PC-9 (cell line): ENCODE measurements at regions not wholly inside any gene's neighbourhood (a gene's known extent, or its start where the extent isn't known, plus 50 kb on each side); places are given as distances from the start of the nearest gene placed in this dataset.

Experiments used
- EZH2 ChIP-seq: fragments of 200-600 bp; sonication (generic); IDR thresholded peaks from 2 replicates; pipeline ENCODE4 v1.8.0; 2017; ENCODE audit warnings: antibody characterized with exemption, low read depth
- TF ChIP-seq, protein P1 (sequence below): fragments of 200-600 bp; sonication (generic); conservative IDR thresholded peaks from 2 replicates; pipeline ENCODE4 v1.6.1; 2017; ENCODE audit warnings: mixed run types, antibody characterized with exemption, mild to moderate bottlenecking, moderate library complexity

DNA sequence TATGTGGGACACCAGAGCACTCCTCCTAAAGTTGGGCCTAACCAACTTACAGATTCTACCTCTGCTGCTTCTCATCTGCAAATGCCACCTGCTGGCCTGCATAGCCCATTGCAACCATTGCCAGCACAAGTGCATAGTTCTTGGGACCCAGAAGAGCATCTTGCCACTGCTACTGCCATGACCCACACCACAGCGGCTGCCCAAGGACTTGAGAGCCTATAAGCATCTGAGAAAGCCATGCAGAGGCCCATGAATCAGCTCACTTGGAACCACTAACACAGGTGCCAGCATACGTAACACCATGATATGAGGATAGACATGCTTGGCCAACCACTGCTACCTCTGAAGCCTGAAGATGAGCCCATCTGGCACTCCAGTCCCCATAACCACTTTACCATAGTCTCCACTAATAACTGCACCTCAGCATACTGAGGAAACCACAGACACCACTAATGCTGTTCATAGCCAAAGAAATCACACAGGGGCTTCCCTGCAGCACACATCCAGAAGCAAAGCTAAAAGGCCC is 258.1 kb upstream of the AGTR2 start:
- TF ChIP-seq, protein P1, sequence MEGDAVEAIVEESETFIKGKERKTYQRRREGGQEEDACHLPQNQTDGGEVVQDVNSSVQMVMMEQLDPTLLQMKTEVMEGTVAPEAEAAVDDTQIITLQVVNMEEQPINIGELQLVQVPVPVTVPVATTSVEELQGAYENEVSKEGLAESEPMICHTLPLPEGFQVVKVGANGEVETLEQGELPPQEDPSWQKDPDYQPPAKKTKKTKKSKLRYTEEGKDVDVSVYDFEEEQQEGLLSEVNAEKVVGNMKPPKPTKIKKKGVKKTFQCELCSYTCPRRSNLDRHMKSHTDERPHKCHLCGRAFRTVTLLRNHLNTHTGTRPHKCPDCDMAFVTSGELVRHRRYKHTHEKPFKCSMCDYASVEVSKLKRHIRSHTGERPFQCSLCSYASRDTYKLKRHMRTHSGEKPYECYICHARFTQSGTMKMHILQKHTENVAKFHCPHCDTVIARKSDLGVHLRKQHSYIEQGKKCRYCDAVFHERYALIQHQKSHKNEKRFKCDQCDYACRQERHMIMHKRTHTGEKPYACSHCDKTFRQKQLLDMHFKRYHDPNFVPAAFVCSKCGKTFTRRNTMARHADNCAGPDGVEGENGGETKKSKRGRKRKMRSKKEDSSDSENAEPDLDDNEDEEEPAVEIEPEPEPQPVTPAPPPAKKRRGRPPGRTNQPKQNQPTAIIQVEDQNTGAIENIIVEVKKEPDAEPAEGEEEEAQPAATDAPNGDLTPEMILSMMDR, result peak; percentile 49
- TF ChIP-seq EZH2, result no peak
